ENCODE measurements at regions not wholly inside any gene's neighbourhood (a gene's known extent, or its start where the extent isn't known, plus 50 kb on each side); places are given as distances from the start of the nearest gene placed in this dataset.

- no peak for DNase-seq
- Histone ChIP-seq H3F3A (replicated peaks; ENCODE audit: insufficient read depth) (no peaks in the 10 kb centered on the region), H3K9ac (no peak overlapping the region), H3K4me3 (ENCODE audit: low read depth in 2 of 2, low read length in 1 of 2) (no peak overlapping the region), H3K36me3 (replicated peaks in 1 of 2; ENCODE audit: control insufficient read depth in 1 of 2, insufficient read depth in 2 of 2, low read length in 1 of 2) (no peaks in the 10 kb centered on the region), H2AFZ (ENCODE audit: low read depth) (no peak overlapping the region), H3K4me2 (no peak overlapping the region), H3K9me2 (no peaks in the 10 kb centered on the region), H3K27me3 (ENCODE audit: insufficient read depth) (no peaks in the 10 kb centered on the region), H3K27ac (ENCODE audit: low read depth in 2 of 2, low read length in 1 of 2) (no peak overlapping the region), H3K9me3 (no peaks in the 10 kb centered on the region), H3K4me1 (ENCODE audit: control insufficient read depth in 1 of 2, insufficient read depth in 2 of 2, low read depth in 1 of 2, low read length in 1 of 2) (no peaks in the 10 kb centered on the region), H3K79me2 (ENCODE audit: insufficient read depth) (no peaks in the 10 kb centered on the region), H4K20me1 (ENCODE audit: insufficient read depth) (no peaks in the 10 kb centered on the region)
- WGBS (ENCODE audit: low lambda C conversion rate) = 54% methylated on average over 16 of the region's 16 CpGs
- ChIA-PET CTCF (no interaction called here), POLR2A (no interaction called here)
- TF ChIP-seq EP300 (IDR thresholded peaks at IDR 0.05; ENCODE audit: borderline replicate concordance in 1 of 2, low read depth in 1 of 2, low read length in 1 of 2) (no peak), JUND (IDR thresholded peaks at IDR 0.05) (no peak), ELF1 (IDR thresholded peaks at IDR 0.05) (no peak), GABPA (IDR thresholded peaks at IDR 0.05; ENCODE audit: low read depth) (no peak), SIN3A (IDR thresholded peaks at IDR 0.05; ENCODE audit: borderline replicate concordance, low read depth, low read length) (no peak), TEAD4 (IDR thresholded peaks at IDR 0.05; ENCODE audit: borderline replicate concordance, insufficient read depth) (no peak), CTCF (IDR thresholded peaks at IDR 0.05) (no peak), MXI1 (IDR thresholded peaks at IDR 0.05; ENCODE audit: low read depth, low read length) (no peak), MEF2A (IDR thresholded peaks at IDR 0.05; ENCODE audit: borderline replicate concordance, low read depth) (no peak), ZBTB33 (IDR thresholded peaks at IDR 0.05; ENCODE audit: borderline replicate concordance, low read depth) (no peak), FOXJ3 (CRISPR knock-in tag; IDR thresholded peaks at IDR 0.05) (no peak), TCF12 (IDR thresholded peaks at IDR 0.05) (no peak), EZH2phosphoT487 (IDR thresholded peaks at IDR 0.05; ENCODE audit: borderline replicate concordance, low read depth) (no peak), REST (IDR thresholded peaks at IDR 0.05; ENCODE audit: low read depth, low read length) (no peak), SMC3 (IDR thresholded peaks at IDR 0.05; ENCODE audit: low read depth, low read length) (no peak), IRF3 (IDR thresholded peaks at IDR 0.05; ENCODE audit: low read depth, low read length) (no peak), YY1 (IDR thresholded peaks at IDR 0.05; ENCODE audit: low read depth) (no peak), RCOR1 (IDR thresholded peaks at IDR 0.05; ENCODE audit: low read length) (no peak), USF2 (IDR thresholded peaks at IDR 0.05; ENCODE audit: borderline replicate concordance, low read depth, low read length) (no peak)
Observed at GRCh38 chr2:129709956-129710598, 269.4 kb upstream of the RAB6C start.

Measured in SK-N-SH (cell line).